Aorta (tissue), 5 donors: ENCODE measurements at regions not wholly inside any gene's neighbourhood (a gene's known extent, or its start where the extent isn't known, plus 50 kb on each side); places are given as distances from the start of the nearest gene placed in this dataset.

ENCODE experiments used
- ATAC-seq: fragments of 200-7000 bp; cut with Tn5 transposase; one replicate; pipeline ENCODE4 v1.9.1; 2022; ENCODE audit warnings: moderate library complexity; ENCODE audit not compliant: low FRiP score
- DNase-seq, 2 donors: peaks; one replicate each; pipeline ENCODE4 v3.0.0-alpha.2; 2020
- H3K27ac ChIP-seq, 2 donors: one replicate each; pipeline ENCODE4 v1.5.1; 2013; ENCODE audit warnings: low read length in 2 of 2, mild to moderate bottlenecking in 2 of 2, moderate library complexity in 2 of 2, control low read depth in 1 of 2, inconsistent platforms in 1 of 2, low read depth in 1 of 2
- H3K27me3 ChIP-seq, 2 donors: one replicate each; pipeline ENCODE4 v1.6.1; 2013; ENCODE audit warnings: control low read depth in 1 of 2, low read length in 1 of 2, mild to moderate bottlenecking in 1 of 2, moderate library complexity in 1 of 2; ENCODE audit not compliant: insufficient read depth in 2 of 2, control insufficient read depth in 1 of 2
- H3K36me3 ChIP-seq, 2 donors: one replicate each; pipeline ENCODE4 v1.6.1; 2013; ENCODE audit warnings: control low read depth in 1 of 2, low read length in 1 of 2, mild to moderate bottlenecking in 1 of 2; ENCODE audit not compliant: insufficient read depth in 2 of 2, control insufficient read depth in 1 of 2
- H3K4me1 ChIP-seq, 2 donors: one replicate each; pipeline ENCODE4 v1.6.1; 2013; ENCODE audit warnings: low read length in 2 of 2, control low read depth in 1 of 2, mild to moderate bottlenecking in 1 of 2, moderate library complexity in 1 of 2; ENCODE audit not compliant: insufficient read depth in 2 of 2, control insufficient read depth in 1 of 2
- H3K4me3 ChIP-seq, 2 donors: one replicate each; pipeline ENCODE4 v1.5.1; 2013; ENCODE audit warnings: low read length in 2 of 2, control low read depth in 1 of 2, mild to moderate bottlenecking in 1 of 2
- H3K9me3 ChIP-seq: one replicate; pipeline ENCODE4 v1.6.1; 2013; ENCODE audit warnings: mild to moderate bottlenecking, low read length; ENCODE audit not compliant: control insufficient read depth
- WGBS, 2 donors: extraction: QIAGEN DNeasy Blood & Tissue Kit; methylation state at CpG; one replicate each; pipeline ENCODE4 v1.1.7; 2013; 5-methylcytosine and 5-hydroxymethylcytosine counted together
- intact Hi-C, 2 donors: fragments of 100-400 bp; cut with DNase I; formaldehyde crosslinking; loops; one replicate each; pipeline versions ENCODE4 v1.14.2 to v1.15.0; 2022
- donor health status: healthy with polysubstance abuse.
- donor health status: Bipolar disorder and iron deficiency.
- donor health status: DM: no; HTN: no; CAD: no.
- donor health status: DM: no; HTN: no; CAD: no.
- donor health status: DM: yes; HTN: yes; CAD: no.

DNA sequence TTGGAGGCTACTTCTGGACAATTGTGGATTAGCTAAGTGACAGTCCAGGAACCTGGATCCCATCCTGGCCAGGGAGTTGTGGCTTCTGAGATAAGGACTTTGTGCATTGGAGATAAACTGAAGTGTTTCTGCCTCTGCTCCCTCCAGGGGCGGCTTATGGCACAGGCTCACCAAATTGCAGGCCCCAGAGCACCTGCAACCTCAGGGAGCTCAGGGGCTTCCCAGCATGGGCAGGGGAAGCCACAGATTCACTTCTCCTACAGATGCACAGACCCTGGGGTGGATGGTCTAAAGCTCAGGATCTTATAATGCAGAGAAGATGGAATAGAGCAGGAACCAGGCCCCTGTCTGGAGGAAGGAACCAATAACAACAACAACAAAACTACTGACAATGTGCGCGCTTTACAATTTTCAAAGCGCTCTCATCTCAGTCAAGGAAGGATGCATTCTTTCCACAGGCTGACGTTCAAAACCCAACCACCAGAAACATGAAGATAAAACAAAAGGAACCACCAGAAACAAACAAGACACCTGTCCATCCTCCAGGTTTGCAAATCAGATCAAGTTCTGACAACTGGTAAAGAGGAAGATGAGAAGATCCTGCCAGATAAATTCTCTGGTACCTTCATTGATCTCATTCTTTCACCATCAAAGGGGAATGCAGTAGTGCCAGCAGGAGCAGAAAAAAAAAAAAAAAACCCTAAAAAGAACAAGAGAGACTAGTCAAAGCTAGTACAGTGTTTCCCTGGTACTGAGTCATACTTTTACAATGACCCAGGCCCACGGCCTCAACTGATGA lies 121.0 kb upstream of the IRF2BP2 start:
- Histone ChIP-seq H3K27ac (no peak overlapping the region), H3K27me3 (no peaks in the 10 kb centered on the region), H3K9me3 (no peaks in the 10 kb centered on the region), H3K4me1 (no peaks in the 10 kb centered on the region), H3K4me3 (no peak overlapping the region), H3K36me3 (no peaks in the 10 kb centered on the region)
- intact Hi-C loops: loop anchor here in 1 of 2 donors (5.0 kb wide), 1 partner anchor 41 kb away; no protein-coding TSS in a partner anchor
- DNase-seq: no peak
- whole genome bisulfite sequencing, 2 donors: 79 to 81% methylated on average over 6 of the region's 6 CpGs
- ATAC-seq: no peak

DNA sequence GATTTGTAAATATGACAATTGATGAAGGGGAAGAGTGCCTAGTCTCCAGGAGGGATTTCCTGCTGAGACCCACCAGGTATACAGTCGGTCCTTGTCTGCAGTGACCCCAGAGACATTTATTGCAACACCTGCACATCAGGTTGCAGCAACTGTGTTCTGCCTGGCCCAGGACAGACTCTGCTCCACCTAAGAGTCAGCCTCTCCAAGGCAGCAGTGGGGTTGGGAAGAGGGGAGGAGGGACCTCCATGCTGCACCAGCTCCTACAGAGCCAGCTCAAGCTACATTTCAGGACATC lies 120.4 kb upstream of the IRF2BP2 start:
- Histone ChIP-seq H3K36me3 (no peaks in the 10 kb centered on the region), H3K4me1 (no peaks in the 10 kb centered on the region), H3K9me3 (no peaks in the 10 kb centered on the region), H3K4me3 (no peak overlapping the region), H3K27me3 (no peaks in the 10 kb centered on the region), H3K27ac (no peak overlapping the region)
- 94% methylated on average over 1 of the region's 1 CpG for WGBS, 2 donors
- DNase-seq: no peak
- intact Hi-C loops: loop anchor here in 1 of 2 donors (5.0 kb wide), 1 partner anchor 42 kb away; no protein-coding TSS in a partner anchor
- ATAC-seq: no peak

DNA sequence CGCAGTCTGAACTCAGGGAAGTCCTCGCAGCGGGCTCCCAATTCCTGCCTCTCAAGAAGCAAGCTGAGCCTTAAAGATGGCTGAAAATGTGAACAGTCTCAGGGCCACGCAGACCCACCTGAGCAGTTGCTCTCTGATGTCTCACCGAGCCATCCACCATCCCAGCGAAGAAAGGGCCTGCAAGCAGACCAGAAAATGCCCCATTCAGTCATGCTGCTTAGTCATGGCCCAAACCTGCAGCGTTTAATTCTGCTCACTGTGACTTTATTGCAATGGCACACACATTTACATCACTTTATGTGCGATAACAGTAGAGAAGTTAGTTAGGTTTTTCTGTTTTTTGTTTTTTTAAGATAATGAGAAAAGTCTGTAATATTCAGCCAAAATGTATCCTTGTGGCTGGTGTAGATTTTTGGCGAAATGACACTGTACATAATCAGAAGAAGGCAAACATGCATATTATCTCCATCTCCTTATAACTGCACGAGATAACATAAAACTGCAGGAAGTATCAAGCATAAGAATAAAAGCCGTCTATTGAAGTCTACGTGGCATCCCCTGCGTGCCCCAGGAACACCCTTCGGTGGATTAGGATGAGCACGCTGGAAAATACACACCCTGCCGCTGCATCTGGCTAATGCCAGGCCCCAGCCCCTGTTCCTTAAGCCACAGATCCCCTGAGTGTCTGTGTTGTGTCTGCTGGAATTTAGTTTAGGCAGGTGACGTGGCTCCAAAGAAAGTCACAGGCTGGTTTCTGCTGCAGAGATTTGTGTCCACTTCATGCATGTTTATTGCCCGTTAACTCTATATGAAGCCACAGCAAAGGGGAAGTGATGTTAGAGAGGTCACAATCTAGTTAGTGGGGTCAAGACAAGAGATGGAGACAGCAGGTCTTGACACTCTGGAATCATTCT lies 119.8 kb upstream of the IRF2BP2 start:
- Histone ChIP-seq H3K27ac (no peak overlapping the region), H3K9me3 (no peaks in the 10 kb centered on the region), H3K4me3 (no peak overlapping the region), H3K4me1 (no peaks in the 10 kb centered on the region), H3K36me3 (no peaks in the 10 kb centered on the region), H3K27me3 (no peaks in the 10 kb centered on the region)
- 73 to 85% methylated on average over 18 of the region's 18 CpGs for WGBS, 2 donors
- DNase-seq (no peak), ATAC-seq (no peak)
- intact Hi-C loops: loop anchor here (5.0 to 10.0 kb wide), 3 partner anchors 42 to 195 kb away; no protein-coding TSS in a partner anchor

- no peaks in the 10 kb centered on the region for H3K36me3 ChIP-seq
- no peak overlapping the region for H3K4me3 ChIP-seq
- H3K4me1 ChIP-seq: no peaks in the 10 kb centered on the region
- ATAC-seq (no peak), DNase-seq (no peak)
- H3K27ac ChIP-seq: no peak overlapping the region
- no peaks in the 10 kb centered on the region for H3K9me3 ChIP-seq
- intact Hi-C loops: loop anchor here (5.0 to 10.0 kb wide), 3 partner anchors 44 to 194 kb away; no protein-coding TSS in a partner anchor
- H3K27me3 ChIP-seq: no peaks in the 10 kb centered on the region
- 92 to 96% methylated on average over 12 of the region's 12 CpGs for WGBS, 2 donors
These were observed 118.8 kb upstream of the IRF2BP2 start for GRCh38 chr1:234728740-234729139.

DNA sequence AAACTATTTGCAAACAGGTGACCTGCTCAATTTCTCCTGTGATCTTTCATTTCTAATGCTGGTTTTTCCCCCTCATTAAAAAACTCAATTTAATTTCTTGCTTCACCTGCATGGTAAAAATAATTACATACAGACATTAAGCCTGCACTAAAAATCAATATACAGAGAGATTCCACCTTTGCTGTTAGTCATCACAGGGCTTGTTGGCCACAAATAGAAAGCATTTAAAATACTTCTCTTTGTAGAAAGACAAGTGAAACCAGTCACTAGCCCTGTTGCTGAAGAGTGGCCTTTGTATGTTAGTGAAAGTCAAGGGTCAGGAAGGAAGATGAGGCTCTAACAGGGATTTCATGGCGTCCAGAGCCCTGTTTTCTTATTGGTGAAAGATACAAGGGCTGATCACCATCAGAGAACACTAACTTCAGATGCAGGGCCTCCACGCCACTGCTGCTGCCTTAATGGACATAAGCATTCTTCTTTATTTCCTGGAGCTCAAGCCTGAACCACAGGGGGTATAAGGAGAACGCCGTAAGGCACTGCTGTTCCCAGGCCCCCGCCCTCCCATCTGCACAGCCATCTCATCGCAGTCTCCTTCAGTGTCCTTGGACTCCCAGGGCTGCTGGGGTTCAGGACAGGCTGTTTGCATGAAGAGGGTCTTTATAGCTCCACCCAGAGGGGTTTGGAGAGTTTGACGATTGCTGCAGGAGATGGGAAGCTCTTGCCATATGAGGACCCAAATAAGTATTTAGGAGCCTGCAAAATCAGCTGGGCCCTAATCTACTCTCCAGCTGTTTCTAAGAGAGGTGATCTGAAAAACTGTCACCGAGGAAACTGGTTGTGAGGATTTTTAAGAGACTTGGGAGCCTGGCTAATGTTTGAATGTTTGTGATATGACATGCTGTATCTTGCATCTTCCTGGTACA lies 117.3 kb upstream of the IRF2BP2 start:
- H3K9me3 ChIP-seq: no peaks in the 10 kb centered on the region
- no peaks in the 10 kb centered on the region for H3K36me3 ChIP-seq
- H3K27ac ChIP-seq: peak overlapping the region in 1 of 2 donors; percentile 23
- no peaks in the 10 kb centered on the region for H3K27me3 ChIP-seq
- intact Hi-C loops: loop anchor here (5.0 to 10.0 kb wide), 3 partner anchors 45 to 192 kb away; no protein-coding TSS in a partner anchor
- ATAC-seq (no peak), DNase-seq (no peak)
- H3K4me1 ChIP-seq: peaks cover 0 to 3% of the 10 kb centered on the region in 2 donors
- no peak overlapping the region for H3K4me3 ChIP-seq
- 66 to 80% methylated on average over 8 of the region's 8 CpGs for WGBS, 2 donors

GRCh38 chr1:234726359-234726943 lies 116.5 kb upstream of the IRF2BP2 start:
- intact Hi-C loops: loop anchor here (5.0 to 10.0 kb wide), 3 partner anchors 46 to 192 kb away; no protein-coding TSS in a partner anchor
- Histone ChIP-seq H3K27ac (peak overlapping the region; percentile 95 to 97), H3K36me3 (no peaks in the 10 kb centered on the region), H3K4me3 (no peak overlapping the region), H3K4me1 (peaks cover 0 to 3% of the 10 kb centered on the region in 2 donors), H3K9me3 (no peaks in the 10 kb centered on the region), H3K27me3 (no peaks in the 10 kb centered on the region)
- WGBS, 2 donors: 60 to 64% methylated on average over 12 of the region's 12 CpGs
- DNase-seq: no peak
- no peak for ATAC-seq

GRCh38 chr1:234725177-234726132 lies 115.5 kb upstream of the IRF2BP2 start:
- intact Hi-C loops: loop anchor here (2.0 to 10.0 kb wide), 4 partner anchors 47 to 195 kb away; no protein-coding TSS in a partner anchor
- Histone ChIP-seq H3K4me3 (no peak overlapping the region), H3K27me3 (no peaks in the 10 kb centered on the region), H3K4me1 (peaks cover 0 to 9% of the 10 kb centered on the region in 2 donors), H3K36me3 (no peaks in the 10 kb centered on the region), H3K9me3 (no peaks in the 10 kb centered on the region), H3K27ac (peak overlapping the region; percentile 95 to 97)
- ATAC-seq (no peak), DNase-seq (no peak)
- WGBS, 2 donors: 38 to 41% methylated on average over 12 of the region's 12 CpGs
